ENCODE measurements at regions not wholly inside any gene's neighbourhood (a gene's known extent, or its start where the extent isn't known, plus 50 kb on each side); places are given as distances from the start of the nearest gene placed in this dataset.

DNA sequence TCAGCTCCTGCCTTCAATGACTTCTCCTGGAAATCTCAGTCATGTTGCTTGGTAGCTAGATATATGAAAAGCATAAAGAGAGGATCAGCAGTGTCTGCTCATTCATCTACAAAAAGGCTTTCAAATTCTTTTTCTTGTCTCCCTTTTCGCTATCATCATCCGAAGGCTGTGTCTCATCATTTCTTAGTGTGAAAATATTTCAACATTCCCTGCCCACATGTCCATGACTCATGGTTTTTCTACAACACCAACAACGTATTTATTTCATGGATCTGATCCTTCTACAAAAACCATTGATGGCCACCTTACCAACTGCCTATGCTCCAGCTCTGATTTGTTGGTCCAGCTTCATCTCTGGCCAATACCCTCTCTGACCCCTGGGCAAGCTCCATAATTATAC, 472.5 kb upstream of the GHITM start:
- no peak for DNase-seq (ENCODE audit: low spot score)

DNA sequence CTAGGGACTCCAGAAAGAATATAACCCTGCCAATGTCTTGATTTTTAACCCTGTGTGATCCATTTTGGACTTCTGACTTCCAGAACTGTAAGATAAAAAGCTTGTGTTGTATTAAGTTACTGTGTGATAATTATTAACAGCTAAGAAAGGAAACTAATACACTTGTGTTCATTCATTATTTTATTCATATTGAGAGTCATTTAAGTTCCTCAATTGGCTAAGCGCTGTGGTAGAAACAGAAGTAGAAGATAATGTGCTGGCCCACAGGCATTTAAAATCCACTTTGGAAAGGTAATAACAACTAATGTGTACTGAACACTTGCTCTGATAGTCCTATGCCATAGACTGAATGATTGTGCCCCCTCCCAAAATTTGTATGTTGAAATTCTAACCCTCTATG, 471.7 kb upstream of the GHITM start:
- DNase-seq (ENCODE audit: low spot score) = no peak

DNA sequence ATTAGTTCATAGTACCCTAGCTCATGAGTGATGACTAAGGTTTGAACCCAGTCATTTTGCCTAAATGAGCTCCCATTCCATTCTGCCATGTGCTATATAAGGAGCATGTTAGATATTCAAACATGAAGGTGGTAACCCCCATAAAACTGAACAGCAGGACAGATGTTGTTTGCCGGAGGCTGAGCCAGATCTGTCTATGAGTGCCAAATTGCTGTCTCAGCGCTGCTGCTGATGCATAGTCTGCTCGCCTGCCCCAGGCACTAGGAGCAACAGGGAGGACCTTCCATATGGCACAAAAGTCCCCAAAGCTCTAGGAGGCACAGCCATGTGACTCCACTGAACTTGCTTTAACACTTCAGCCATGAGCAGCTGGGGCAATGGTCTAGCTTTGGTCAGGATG, 466.0 kb upstream of the GHITM start:
- DNase-seq (ENCODE audit: low spot score) = no peak

DNA sequence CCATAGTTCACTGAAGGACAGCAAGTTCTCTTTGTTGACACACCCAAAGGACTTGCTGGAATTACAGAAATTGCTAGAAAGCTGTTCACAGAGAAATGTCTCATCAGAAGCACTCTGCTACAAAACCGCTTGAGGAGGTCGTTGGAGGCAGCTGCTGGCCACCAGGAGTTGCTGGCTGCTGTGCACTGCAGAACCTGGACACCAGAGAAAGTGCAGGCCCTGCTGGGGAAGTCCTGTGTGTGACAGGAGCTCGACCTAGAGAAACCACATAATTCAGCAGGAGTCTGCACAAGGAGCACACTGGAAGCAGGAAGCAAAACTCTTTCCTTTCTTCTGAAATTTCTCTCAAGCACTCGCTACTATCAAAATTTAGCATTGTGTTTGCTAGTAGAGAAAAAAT, 461.5 kb upstream of the GHITM start:
- no peak for DNase-seq (ENCODE audit: low spot score)

DNA sequence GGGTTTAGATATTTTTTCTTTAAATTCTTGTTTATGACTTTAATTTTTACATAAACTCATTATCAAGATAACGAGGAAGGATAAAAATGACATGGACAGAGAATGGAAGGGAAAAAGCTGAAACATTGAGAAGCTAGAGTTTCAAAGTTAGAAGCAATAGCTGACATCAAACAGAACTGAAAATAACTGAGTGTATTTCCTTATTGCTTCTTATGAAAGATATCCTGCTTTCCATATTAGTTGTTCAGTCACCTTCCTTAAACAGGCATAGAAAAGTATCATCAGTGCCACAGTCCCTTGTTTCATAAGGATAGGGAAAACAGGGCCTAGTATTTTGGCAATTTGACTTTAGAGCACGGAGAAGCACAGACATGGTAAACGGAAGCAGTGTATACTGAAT, 460.5 kb upstream of the GHITM start:
- DNase-seq (ENCODE audit: low spot score) = no peak

DNA sequence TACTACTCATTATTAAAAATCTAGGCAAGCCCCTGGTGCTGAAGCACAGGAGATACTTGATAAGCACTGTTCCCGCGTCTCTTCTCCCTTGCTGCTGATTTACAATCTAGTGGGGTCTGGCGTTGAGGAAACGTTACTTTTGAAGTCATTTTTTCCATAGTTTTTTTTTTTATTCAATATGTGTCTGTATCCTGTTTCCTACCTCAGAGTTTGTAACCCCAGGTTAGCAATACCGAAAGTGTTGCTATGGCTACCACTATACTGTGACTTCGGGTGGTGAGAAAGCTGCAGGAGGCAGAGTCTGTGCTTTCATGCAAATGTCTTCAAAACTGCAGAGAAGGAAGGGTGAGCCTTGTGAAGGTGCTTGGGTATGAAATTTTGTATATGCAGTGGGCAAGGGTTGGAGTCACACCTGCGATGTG, 458.8 kb upstream of the GHITM start:
- DNase-seq (ENCODE audit: low spot score) = no peak

DNA sequence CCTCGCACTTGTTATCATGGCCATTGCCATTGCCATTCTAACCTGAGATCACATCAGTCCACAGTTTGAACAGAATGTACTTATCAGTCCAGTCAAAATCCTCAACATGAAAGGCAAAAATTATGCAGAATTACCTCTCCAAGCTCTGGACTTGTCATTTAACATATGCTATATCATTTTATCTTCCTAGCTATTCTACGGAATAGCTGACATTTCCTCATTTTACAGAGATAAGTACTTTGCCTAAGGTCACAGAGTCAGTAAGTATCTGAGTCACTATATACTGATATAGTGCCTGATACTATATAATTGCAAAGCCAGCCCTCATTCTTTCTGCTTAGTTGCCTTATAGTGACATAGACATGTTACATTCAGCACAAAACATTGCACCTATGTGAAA, 456.9 kb upstream of the GHITM start:
- no peak for DNase-seq (ENCODE audit: low spot score)

DNA sequence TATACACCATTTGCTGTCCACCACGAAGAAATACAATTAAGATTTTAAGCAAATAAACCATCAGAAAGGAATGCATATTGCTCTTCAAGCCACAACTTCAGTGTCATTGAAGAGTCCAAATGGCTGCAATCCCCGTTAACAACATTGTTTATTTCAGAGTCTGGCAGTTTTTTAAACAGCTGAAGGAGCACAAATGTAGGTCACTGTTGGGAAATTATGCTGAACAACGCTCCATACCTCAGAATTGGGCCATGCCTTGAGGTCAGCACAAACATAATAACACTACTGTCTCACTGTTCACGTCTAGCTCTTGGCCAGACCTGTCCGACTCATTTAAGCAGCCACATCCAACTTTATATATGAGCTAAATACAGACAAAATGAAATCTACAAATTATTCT, 453.9 kb upstream of the GHITM start:
- no peak for DNase-seq (ENCODE audit: low spot score)

DNA sequence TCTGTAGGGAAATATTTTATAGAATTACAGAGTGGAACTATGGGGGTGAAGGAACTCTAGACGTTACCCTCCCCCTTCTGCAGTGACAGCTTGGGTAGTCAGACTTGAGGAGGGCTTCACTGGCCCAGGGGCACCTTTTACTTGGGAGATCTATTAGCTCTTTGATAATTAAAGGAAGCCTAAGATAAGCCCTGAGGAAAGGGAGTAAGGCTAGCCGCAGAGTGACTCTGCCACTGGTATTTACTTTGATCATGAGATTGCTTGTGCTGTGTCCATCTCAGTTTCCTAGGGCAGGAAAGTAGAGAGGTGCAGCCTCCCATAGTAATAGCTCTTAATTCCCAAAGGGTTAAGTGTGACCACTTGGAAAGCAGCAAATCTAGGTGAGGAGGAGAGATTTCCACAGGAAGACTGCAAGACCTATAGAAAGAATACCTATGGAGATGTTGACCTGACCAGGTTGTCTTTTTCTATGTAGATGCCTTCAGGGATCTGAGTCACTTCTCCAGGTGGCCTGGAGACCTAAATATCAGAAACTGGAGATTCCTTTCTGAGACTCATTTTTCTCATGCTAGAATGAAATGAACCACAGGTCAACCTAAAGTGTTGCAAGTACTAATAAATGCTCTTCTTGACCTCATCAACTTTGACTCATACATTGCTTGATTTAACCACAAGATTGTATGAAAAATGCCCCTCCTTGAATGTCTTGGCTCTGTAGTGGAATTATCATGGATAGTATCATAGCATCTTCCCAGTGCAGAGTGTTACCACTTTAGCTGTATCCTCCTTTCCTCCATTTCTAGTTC, 447.3 kb upstream of the GHITM start:
- DNase-seq (ENCODE audit: low spot score) = no peak

DNA sequence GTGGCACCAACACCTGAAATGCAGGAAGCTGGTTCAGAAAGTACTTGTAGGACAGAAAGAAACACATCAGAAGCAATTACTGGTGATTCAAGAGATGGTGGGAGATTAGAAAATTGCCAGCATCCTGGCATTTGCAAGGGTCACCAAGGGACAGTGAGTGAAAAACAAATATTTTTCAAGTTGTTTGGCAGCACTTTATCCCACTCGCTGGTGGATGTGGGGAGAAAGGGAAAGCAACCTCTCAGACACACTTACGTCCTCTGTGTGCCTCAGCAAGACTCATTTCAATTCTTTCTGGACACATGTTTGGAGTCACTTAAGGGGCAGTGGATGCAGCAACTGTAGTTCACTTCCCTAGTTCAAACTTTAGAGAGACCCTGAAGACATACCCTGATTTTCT, 440.4 kb upstream of the GHITM start:
- DNase-seq (ENCODE audit: low spot score) = no peak

DNA sequence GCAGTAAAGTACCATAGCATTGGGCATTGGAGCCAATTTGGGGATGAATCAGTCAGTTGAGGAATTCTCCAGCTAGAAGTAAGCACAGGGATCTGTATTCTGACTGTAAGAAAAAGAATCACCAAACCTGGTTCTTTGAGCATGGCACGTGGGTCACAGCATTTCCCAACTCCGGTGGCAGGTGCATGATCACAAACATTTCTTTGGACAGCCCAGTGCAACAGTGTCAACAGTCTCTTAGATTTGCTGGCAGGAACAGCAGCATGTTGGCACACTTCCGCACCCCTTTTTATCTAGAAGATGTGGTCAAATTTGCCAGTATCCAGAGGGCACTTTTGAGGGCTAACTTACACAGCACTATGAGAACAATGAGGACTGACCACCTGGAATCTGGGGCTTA, 437.5 kb upstream of the GHITM start:
- no peak for DNase-seq (ENCODE audit: low spot score)

DNA sequence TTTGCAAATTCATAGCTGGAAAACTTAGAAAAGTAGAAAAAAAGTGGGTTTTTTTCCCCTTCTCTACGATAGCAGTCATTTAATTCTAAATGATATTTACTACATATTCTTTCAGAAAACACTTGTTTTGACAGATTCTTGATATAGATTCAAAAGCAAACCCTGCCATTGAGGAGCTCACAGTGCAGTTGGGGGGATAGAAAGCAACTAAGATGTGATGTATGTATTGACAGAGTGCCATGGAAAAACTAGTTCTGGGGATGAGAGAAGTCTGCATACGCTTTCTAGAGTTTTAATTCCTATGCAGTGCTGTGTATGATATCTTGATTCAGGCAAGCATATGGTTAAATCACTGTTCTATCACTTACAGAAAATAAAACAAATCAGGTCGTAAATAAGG, 436.6 kb upstream of the GHITM start:
- DNase-seq (ENCODE audit: low spot score) = no peak

DNA sequence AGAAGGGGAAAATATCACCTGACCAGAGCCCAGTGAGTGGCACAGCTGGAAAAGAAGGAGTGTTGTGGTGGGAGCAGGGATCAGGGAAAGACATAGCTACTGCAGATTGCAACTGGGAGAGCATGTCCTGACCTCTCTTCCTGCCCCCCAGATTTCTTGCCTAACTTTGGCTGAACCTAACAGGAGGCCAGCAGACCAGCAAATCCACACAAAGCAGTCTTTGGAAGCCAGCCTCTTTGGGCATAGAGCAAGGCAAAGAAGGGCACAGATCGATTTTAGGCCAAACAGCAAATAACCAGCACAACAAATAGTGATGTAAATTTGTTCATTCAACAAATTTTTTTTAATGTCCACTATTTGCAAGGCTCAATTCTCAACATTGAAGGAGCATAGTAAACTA, 433.2 kb upstream of the GHITM start:
- DNase-seq (ENCODE audit: low spot score) = no peak

DNA sequence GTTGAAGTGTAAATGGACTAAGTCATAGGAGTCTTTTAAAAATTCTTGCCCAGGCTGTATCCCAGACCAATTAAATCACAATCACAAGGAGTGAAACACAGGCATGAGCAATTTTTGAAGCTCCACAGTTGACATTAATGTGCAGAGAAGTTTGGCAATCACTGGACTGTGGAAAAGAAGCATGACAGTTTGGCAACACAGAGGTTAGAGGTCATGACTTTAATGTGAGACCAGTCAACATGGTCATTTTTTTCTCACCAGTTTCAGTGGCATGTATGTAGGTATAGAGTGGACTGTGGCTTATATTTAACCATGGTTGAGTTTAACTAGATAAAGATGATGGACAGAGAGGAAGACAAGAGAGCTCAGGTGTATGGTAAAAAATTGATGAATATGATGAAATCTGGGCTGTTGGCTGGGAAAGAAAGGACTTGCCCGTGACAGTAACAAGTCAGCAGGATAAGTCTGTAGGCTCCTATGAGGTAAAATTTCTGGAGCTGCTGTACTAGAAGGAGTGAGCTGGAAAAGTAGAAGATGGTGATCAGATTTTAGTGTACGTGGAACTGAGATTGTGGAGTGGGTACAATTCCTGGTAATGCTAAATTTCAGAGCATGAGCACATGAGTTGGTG, 432.2 kb upstream of the GHITM start:
- no peak for DNase-seq (ENCODE audit: low spot score)

DNA sequence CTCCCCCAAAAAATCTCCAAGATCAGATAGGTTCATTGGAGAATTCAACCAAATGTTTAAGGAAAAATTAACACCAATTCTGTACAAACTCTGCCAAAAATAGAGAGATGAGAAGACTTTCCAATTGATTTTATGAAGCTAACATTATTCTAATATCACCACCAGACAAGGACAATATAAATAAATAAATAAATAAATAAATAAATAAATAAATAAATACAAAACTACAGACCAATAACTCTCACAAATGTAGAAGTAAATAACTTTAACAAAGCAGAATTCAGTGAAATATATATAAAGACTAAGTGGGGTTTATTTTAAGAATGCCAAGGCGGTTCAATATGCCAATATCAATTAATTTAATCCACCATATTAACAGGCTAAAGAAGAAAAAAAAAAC, 425.9 kb upstream of the GHITM start:
- DNase-seq (ENCODE audit: low spot score) = no peak

DNA sequence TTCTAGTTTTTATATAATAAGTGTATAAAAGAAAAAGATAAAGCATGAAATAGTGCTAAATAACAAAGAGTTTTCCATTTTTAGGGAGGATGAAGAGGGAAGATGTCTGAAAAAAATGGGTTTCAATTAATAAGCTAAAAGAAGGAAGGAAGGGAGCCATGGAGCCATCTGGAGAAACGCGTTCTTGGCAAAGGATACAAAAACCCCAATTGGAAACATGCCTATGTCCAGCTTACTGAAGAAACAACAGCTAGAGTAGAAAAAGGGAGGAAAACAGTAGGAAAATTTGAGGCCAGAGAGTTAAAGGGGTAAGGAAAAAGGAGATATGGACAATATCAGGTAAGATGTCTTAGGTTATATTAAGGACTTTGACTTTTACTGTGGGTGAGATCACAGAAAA, 416.2 kb upstream of the GHITM start:
- no peak for DNase-seq (ENCODE audit: low spot score)

DNA sequence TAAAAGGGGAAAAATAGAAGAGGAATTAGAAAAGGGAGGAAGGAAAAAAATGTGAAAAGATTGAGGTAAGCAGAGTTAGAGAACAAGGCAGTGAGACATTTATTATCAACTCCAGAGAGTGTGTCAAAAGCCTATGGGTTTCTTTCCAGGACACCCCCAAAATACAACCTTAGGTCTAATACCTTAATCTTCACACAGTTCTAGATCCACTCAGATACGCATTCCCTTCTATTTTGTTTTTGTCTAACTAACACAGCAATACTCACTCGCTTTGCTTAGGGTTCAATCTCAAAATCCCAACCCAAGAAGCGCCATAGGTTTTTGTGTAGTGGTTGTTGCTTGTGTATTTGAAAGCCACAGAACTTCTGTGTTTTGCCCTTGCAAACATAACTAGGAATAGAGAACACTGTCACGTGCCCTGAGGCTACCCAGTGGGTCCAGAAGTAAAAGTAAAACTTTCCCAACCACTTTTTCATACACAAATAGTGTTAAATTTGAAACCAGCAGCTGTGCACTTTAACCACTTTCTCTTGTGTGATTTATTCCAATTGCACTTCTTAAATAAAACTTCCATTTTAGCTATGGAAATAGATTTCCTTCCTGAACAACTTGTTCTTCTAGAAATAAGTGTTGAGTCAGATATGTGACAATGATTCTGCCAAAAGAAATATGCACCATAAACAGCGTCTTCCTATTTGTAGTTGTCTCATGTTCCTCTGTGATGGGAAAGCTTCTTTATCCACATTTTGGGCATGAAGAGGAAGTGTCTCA, 414.7 kb upstream of the GHITM start:
- no peak for DNase-seq (ENCODE audit: low spot score)

DNA sequence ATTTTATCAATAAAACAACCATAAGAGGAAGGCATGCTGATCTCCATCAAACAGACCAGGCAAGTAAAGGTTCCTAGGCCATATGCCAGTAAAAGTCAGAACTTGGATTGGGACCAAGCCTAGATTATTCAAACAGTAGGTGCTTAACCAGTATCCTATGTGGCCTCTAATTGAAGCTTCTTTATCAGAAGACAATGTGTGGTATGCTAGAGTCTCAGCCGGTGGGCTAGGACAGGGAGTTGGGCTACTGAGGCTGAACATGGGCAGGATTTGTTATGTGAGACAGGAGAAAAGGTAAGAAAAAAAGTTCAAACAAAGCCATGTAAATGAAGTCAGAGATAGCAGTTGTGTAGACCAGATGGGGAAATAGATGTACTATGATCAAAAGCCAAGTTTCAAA, 413.7 kb upstream of the GHITM start:
- no peak for DNase-seq (ENCODE audit: low spot score)

DNA sequence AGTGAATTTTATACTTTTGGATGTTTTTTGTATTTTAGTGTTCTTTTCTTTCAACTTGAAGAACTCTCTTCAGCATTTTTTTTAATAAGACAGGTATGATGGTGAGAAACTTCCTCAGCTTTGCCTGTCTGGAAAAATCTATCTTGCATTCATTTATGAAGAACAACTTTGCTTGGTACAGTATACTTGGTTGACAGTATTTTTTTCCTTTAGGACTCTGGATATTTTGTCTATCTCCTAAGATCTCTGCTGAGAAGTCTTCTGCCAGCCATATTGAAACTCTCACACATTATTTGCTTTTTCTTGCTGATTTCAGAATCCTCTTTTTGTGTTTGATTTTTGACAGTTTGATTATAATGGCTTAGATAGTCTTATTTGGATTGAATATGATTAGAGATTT, 405.0 kb upstream of the GHITM start:
- no peak for DNase-seq (ENCODE audit: low spot score)

DNA sequence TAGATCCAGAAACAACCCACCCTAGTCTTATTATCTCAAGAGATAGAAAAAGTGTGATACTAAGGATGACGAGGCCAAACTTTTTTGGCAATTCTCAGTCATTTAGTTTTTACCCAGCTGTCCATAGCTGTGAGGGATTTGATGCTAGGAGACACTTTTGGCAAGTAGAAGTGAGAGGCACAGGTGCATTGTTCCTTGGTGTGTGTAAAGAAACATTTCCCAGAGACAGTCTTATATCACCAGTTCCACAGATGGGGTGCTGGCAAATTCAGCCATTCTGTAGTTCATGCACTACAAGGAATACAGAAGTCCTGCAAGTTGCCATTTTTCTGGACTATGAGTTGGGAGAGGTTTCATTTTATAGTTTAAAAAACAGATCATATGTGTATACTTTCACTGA, 403.3 kb upstream of the GHITM start:
- DNase-seq (ENCODE audit: low spot score) = no peak

DNA sequence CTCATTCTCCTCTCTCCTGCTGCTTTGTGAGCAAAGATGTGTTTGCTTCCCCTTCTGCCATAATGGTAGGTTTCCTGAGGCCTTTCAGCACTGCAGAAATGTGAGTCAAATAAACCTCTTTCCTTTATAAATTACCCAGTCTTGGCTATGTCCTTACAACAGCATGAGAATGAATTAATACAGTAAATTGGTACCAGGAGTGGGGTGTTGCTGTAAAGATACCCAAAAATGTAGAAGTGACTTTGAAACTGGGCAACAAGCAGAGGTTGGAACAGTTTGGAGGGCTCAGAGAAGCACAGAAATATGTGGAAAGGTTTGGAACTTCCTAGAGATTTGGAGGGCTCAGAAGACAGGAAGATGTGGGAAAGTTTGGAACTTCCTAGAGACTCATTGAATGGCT, 388.7 kb upstream of the GHITM start:
- no peak for DNase-seq (ENCODE audit: low spot score)

DNA sequence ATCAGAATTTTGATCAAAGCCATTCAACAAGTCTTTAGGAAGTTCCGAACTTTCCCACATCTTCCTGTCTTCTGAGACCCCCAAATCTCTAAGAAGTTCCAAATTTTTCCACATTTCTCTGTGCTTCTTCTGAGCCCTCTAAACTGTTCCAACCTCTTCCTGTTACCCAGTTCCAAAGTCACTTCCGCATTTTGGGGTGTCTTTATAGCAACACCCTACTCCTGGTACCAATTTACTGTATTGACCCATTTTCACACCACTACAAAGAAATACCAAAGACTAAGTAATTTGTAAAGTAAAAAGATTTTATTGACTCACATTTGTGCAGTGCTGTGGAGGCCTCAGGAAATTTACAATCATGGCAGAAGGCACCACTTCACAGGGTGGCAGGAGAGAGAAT, 385.8 kb upstream of the GHITM start:
- DNase-seq (ENCODE audit: low spot score) = no peak

DNA sequence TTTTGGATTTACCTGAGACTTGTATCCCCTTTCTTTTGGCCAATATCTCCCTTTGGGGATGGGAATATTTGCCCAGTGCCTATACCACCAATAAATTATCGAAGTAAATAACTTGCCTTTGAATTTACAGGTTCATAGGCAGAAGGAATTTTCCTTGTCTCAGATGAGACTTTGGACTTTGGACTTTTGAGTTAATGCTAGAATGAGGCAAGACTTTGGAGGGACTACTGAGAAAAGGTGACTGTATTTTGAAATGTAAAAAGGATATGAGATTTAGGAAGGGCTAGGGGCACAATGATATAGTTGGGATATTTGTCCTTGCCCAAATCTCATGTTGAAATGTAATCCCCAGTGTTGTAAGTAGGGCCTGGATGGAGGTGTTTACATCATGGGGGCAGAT, 384.5 kb upstream of the GHITM start:
- no peak for DNase-seq (ENCODE audit: low spot score)
